ENCODE measurements at regions not wholly inside any gene's neighbourhood (a gene's known extent, or its start where the extent isn't known, plus 50 kb on each side); places are given as distances from the start of the nearest gene placed in this dataset.
A peak's percentile ranks its signal among the peaks of the same experiment; 100 is the strongest.

- Histone ChIP-seq H3K9me3 (ENCODE audit: control insufficient read depth in 1 of 2, insufficient read depth in 1 of 2, low read depth in 1 of 2, low read length in 2 of 2) (no peaks in the 10 kb centered on the region), H3K27ac (ENCODE audit: low read depth, low read length) (no peak overlapping the region), H3K27me3 (ENCODE audit: insufficient read depth, low read length) (no peaks in the 10 kb centered on the region), H4K20me1 (ENCODE audit: insufficient read depth) (no peaks in the 10 kb centered on the region), H3K79me2 (ENCODE audit: insufficient read depth, low read length) (no peaks in the 10 kb centered on the region), H3K4me3 (replicated peaks in 1 of 2; ENCODE audit: low read depth in 1 of 2, low read length in 2 of 2) (no peak overlapping the region), H3K9ac (ENCODE audit: low read length) (no peak overlapping the region), H3K36me3 (ENCODE audit: control insufficient read depth in 1 of 2, insufficient read depth in 2 of 2, low read length in 2 of 2) (no peaks in the 10 kb centered on the region), H2AFZ (ENCODE audit: low read depth, low read length, poor library complexity, severe bottlenecking) (peak overlapping the region; percentile 72), H3K4me1 (ENCODE audit: control insufficient read depth in 1 of 2, insufficient read depth in 2 of 2, low read length in 2 of 2) (peaks cover 10 to 23% of the 10 kb centered on the region in 2 experiments; a peak in 3 of 4 replicates), H3K9me2 (ENCODE audit: insufficient read depth) (no peaks in the 10 kb centered on the region), H3K4me2 (ENCODE audit: low read length) (peak overlapping the region; percentile 17)
- BruUV-seq (replicated peaks) = no TSS peak
- TF ChIP-seq YY1 (IDR thresholded peaks at IDR 0.05; ENCODE audit: extremely low read depth, insufficient replicate concordance, low read depth, low read length) (no peak), CTCF (IDR thresholded peaks at IDR 0.05 in 2 of 3, conservative IDR thresholded peaks at IDR 0.05 in 1 of 3; ENCODE audit: borderline replicate concordance in 1 of 3, insufficient read depth in 1 of 3, low read depth in 2 of 3, low read length in 2 of 3) (no peak), MAX (IDR thresholded peaks at IDR 0.05) (no peak), ELF1 (IDR thresholded peaks at IDR 0.05; ENCODE audit: borderline replicate concordance, low read depth) (no peak), SP1 (IDR thresholded peaks at IDR 0.05; ENCODE audit: low read depth) (no peak), ATF3 (IDR thresholded peaks at IDR 0.05) (no peak), EZH2 (IDR thresholded peaks at IDR 0.05) (no peak), SRF (IDR thresholded peaks at IDR 0.05; ENCODE audit: low read depth) (no peak), REST (IDR thresholded peaks at IDR 0.05; ENCODE audit: low read depth) (no peak), ZNF274 (IDR thresholded peaks at IDR 0.05; ENCODE audit: low read depth, low read length) (no peak), POLR2A (IDR thresholded peaks at IDR 0.05; ENCODE audit: borderline replicate concordance, extremely low read depth, insufficient read depth, insufficient read length) (no peak), POLR2AphosphoS5 (IDR thresholded peaks at IDR 0.05; ENCODE audit: low read depth, low read length) (no peak), SIN3A (IDR thresholded peaks at IDR 0.05; ENCODE audit: low read depth) (no peak), EZH2phosphoT487 (IDR thresholded peaks at IDR 0.05; ENCODE audit: borderline replicate concordance) (no peak), ZFX (IDR thresholded peaks at IDR 0.05) (no peak)
- DNase-seq (ENCODE audit: low read depth, low spot score) (no peak), ATAC-seq (peak; percentile 20; the same call in 1 of the 2 replicates)
- intact Hi-C loops (cut with micrococcal nuclease) = loop anchor here (10.0 kb wide), 1 partner anchor 615 kb away; no protein-coding TSS in a partner anchor
- CTCF ChIA-PET = interaction anchor here (1.1 to 3.2 kb wide), 5 partner anchors 10 to 236 kb away, joined by 3 to 31 read pairs (median 3); no protein-coding TSS in a partner anchor
- RAD21 ChIA-PET (ENCODE audit: low non-redundant PET in 1 of 2, low total read pairs in 2 of 2, uncharacterized antibody in 2 of 2, unreplicated experiment in 2 of 2) = interaction anchor here in 1 of 2 experiments (1.8 kb wide), 1 partner anchor 194 kb away, joined by 4 read pairs; no protein-coding TSS in a partner anchor
- POLR2A ChIA-PET = no interaction called here
These were observed 92.8 kb downstream of the HNRNPLL start for GRCh38 chr2:38509947-38510326.
